GM18520 (cell line): ENCODE measurements at regions not wholly inside any gene's neighbourhood (a gene's known extent, or its start where the extent isn't known, plus 50 kb on each side); places are given as distances from the start of the nearest gene placed in this dataset.

ENCODE experiments used
- ATAC-seq: cut with Tn5 transposase; IDR thresholded peaks from one replicate; pipeline ENCODE4 v1.9.1; 2021; ENCODE audit not compliant: unreplicated experiment

DNA sequence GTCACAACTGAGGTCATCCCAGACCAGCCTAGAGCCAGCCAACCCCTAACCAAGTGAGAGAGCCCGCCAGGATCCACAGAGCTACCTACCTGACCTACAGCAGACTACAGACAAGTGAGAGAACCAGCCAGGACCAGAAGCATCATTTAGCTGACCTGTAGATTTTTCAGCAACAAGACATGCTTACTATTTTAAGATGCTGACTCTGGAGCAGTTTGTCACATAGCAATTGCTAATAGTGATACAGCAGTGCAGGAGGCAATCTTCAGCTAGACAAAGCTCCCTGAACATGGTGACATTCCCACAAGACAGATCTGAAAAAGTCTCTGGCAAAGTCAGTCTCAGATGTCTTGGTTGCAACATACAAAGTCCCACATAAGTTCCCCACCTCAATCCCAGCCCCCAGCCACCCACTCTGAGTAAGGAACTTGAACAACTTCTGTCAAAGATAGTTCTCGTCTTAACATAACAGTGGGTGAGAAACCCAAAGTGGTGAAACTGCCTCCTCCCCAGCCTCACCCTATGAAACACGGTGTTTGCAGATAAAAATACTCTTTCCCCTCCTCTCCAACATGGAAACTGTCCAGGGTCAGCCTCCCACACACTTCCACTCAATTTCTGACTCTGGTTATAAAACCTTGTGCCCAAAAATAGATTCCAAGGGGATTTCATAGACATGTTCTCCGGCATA is 120.3 kb upstream of the SLC6A11 start:
- ATAC-seq: no peak

DNA sequence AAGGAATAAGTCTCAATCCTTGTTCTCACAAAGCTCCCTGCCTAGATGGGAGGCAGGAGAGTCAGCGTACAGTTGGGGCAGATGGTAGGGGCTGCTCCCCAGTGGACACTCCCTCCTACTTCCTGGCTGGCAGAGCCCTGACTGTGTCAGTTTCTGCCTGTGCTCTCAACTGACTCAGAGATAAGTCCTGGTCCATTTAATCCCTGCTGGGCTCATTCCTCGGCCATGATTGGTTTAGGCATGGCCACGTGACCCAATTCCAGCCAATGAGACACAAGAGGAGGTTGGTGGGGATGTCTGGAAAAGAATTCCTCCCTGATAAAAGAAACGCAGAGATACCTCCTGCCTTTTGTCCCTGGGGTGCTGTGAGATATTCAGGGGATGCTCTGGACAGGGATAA is 118.1 kb upstream of the SLC6A11 start:
- no peak for ATAC-seq

DNA sequence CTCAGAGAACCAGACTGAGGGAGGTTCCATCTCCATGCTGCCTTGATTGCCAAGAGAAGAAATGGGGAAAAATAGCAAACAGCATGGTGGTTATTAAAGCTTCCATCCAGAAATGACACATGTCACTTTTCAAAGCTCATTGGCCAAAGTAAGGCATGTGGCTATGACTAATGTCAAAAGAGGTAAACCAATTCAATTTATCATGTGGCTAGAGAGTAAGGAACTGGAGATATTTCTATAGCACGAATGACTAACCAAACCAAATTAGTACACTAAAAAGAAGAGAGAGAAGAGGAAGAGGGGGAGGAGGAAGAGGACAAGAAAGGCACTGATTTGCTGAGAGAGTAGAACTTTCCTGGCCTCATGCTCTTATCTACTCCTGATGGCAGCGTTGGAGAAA is 115.2 kb upstream of the SLC6A11 start:
- ATAC-seq: no peak

DNA sequence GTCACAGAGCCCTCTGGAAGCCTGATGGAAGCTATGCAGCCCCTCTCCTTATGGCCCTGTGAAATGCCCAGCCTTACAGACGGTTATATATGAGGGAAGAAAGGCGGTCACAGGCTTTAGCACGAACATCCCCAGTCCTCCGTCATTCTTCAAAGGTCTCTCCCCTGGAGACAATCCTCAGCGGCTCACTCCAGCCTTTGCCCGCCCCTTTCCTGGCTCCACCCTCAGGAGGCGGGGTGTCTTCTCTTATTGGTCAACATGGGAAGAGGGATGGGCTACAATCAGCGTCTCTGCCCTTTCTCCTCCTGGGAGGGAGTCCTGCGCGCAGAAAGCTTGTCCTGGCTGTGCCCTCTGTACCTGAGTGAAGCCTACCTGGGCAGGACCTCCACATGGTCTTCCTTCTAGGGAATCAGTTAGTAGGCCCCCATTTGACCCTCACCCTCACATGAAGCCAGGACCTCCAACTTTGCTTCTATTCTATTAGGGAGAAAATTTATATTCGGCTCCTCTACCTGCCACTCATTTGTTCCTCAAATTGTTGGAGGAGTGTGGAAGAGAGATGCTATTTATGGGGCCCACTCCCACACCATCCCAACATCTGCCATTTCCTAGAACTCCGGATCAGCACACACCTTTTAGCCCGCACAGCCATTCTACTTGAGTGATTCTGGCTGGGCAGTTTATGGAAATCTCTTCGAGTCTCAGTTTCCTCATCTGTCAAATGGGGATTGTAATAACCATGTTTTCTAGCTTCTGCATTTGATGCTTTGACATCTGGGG is 112.9 kb upstream of the SLC6A11 start:
- ATAC-seq: no peak

DNA sequence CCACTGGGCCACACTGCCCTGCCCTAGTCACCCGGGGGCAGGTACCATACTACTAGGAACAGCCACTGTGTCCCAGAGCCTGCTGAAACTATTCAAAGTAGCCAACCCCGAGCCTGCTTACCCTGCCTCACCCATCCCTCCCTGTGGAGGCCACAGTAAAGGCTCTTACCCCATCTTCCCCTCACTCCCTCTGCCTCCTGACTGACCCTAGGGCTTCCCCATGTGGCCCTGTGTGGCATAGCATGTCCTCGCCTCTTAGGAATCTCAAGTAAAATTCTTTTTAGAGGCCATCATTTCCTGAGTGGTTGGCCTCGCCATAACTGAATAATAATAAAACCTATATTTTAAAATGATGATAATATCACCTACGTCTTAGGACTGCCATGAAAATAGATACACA is 112.2 kb upstream of the SLC6A11 start:
- ATAC-seq: no peak

DNA sequence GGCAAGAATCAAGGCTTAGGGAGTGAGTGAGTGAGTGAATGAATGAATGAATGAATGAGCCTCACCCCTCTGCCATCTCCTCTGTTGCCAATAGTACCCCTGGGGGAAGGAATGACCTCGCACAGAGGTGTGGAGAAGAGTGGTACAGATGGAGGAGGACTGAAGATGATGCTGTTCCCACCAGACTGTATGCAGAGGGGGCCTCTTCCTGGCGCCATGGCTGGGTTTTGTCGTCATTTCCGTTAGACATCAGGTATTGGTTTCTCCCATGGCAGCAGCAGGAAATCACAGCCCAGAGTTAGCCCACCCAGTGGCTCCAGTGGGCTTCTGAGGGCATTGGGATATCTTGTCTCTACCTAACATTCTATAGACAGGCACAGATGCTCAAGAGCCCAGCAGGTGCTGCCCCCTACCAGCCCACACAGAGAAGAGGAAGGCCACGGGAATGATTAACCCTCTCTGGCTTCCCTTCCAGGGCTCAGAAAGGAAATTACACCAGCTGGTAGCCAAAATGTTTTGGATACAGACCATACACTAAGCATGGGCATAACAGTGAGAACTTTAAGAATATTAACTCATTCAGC is 109.8 kb upstream of the SLC6A11 start:
- ATAC-seq: no peak

DNA sequence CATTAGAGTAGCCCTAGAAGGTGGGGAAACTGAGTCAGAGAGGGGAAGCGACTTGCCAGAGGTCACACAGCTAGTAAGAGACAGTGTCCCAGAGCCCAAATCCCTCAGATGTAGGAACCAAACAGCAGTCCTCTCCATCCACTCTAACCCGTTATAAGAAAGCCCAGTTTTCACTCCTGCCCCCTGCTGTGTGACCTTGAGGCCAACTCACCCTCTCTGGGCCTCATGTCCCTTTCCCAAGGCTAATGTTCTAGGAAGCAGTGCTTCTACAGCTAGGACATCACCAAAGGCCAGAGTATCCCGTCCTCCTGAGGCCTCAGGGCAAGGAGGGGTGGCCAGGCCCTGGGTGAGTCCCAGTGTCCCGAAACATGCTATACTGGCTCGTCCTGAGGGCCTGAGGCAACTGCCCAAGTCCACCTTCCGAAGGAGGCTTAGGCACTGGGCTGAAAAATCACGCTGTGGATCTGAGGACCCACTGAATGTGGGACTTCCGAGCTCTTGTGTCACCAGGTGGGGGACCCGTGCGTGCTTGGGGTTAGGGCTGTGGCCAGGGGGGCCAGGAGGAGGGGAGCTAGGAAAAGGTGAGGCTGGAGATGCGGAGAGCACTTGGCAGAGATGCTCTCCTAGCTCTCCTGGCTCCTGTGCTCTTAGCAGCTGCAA is 109.2 kb upstream of the SLC6A11 start:
- no peak for ATAC-seq

DNA sequence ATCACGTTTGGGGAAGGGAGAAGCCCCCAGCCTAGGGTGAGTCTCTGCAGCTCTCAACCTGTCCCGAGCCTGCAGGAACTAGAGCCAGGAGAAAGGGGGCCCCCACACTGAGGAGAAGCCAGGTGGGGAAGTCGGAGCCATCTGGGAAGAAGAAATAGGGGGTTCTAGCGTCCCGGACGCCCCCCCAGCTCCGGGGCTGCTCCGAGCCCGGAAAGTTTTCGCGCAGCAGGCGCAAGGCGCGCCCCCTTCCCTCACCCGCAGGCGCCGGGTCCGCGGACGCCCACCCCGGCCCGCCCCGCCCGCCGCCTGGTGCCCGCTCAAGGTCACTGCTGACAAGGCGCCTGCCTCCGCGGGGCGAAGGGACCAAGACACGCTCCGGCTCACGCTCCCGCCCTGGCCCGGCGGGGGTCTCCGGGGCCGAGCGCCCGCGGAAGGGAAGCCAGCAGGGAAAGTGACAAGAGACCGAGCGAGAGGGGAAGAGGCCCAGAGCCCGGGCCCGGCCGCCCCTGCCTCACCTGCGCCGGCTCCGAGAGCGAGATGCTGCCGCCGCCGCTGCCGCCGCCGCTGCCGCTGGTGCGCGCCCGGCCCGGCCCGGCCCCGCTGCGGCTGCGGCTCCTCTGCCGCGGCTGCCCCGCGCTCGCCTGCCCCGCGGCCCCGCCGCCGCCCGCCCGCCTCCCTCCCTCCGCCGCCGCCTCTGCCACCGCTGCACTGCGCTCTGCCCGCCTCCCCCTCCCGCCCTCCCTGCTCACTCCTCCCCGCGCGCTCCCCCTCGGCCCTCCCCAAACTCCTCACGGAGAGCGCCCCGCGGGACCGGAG is 108.4 kb upstream of the SLC6A11 start:
- ATAC-seq: no peak

DNA sequence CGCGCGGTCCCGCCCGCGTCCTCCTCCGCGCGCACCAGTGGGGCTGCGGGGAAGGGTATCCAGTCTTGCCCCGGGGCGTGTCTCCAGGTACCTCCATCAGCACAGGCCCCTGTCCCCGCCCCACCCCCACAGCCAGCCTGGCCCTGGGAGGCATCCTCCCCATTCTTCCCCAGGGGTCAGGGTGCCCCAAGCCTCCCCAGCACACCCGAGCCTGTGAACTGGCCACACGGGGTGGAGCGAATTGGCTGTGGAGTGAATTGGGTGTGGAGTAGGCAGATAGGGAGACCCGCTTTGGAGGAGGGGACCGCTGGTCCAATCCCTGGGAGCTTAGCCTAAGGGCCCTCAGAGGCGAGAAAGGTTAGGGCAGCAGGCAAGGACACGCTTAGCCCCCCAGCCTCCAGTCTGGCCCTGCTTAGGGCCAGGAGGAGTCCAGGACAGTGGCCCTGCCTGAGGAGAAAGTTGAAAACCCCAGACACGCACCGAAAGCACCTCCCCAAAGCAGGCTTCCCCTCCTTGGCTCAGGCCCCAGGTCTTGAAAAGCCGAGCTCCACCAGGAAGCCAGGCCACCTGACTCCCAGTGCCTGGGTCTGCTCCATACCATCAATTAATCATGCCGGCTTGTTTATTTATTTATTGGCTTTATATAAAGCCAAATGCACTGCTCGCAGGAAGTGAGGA is 107.7 kb upstream of the SLC6A11 start:
- ATAC-seq: no peak

DNA sequence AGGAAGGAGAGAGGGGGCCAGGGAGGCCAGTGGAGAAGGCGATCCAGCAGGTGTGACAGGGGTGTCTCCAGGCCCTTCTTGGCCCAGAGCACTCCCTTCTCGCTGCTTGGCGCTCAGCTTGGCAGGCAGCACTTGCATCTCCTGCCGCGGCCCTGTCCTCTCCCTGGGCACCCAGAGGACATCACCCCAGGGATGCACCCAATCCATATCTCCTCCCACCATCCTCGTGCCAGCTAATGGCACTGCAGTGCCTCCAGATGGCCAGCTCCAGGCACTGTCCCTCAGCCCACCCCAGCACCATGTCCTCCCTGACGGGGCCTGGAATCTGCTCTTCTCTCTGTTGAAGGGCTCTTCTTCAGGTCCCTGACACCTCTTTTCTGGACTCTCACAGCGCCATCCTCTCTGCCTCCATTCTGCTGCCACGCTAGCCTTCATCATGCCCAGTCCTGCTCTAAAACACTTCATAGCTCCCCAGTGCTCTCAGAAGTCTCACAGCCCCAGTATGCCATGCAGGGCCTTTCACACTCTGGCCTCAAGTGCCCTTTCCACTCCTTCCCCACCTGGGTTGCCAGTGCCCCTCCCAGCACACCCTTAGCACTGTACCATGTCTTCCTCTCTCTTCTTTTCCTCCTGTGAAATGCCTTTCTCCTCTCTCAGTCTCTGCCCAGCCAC is 106.8 kb upstream of the SLC6A11 start:
- no peak for ATAC-seq

DNA sequence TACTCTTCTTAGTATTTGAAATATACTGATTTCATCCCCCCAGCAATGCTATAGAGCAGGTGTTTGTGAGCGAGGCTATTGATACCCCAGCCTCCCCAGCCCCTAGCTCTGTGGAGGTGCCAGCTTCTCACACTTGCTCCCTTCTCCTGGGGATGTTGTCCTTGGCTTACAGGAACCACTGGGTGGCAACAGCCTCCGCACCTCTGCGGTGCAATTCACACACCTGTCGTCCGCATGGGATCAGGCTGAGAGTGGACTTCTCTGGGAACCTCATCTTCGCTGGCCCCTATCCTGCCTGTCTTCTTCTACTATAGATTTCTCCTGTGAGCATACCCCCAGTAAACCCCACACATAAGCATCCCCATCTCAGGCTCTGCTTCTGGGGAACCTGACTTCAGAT is 103.9 kb upstream of the SLC6A11 start:
- ATAC-seq: no peak

DNA sequence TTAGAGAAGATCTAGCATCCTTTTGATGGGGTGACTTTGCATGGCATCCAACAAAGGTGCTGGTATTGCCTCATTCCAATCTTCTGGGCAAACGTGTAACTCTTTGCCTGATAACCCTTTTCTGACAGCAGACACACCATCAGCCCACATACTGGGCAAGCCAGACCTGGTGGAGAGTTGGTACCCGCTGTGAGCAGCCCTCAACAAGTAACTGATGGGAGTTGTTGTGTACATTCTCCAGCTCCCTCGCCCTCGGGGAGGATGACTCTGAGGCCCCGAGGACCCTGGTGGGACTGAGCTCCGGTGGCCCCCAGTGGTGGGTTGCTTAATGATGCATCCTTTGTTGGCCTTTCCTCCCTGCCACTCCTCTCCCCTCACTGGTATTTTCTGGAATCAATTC is 102.4 kb upstream of the SLC6A11 start:
- ATAC-seq: no peak

DNA sequence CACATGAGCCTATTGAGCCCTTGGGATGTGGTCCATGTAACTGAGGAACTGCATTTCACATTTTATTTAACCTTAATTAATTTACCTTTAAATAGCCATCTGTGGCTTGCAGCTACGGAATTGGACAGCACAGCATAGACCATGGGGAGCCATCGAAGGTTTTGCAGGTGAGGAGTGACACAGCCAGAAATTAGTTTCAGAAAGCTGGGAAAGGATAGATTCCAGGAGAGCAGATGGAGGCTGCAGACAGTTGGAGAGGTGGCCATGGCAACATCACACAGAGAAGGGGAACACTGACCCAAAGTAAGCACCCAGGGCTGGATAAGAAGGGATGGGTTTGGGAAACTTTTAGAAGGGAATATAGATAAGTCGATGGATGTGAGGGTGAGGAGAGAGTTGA is 100.1 kb upstream of the SLC6A11 start:
- ATAC-seq: no peak

DNA sequence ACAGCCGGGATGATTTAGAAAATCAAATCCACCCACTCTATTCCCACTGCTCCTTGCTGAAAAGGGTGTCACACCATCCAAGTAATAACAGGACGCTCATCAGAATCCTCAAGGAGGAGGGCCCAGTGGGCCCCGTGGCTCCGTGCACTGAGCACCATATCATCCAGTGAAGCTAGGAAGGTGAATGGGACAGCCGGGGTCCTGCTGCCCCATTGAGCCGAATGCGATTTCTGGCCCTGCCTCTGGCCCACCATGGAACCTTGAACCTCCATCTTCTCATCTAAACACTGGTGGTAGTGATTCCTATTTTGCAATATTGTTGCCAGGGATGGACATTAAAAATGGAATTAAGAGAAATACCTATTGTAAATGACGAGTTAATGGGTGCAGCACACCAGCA is 99.1 kb upstream of the SLC6A11 start:
- ATAC-seq: no peak

DNA sequence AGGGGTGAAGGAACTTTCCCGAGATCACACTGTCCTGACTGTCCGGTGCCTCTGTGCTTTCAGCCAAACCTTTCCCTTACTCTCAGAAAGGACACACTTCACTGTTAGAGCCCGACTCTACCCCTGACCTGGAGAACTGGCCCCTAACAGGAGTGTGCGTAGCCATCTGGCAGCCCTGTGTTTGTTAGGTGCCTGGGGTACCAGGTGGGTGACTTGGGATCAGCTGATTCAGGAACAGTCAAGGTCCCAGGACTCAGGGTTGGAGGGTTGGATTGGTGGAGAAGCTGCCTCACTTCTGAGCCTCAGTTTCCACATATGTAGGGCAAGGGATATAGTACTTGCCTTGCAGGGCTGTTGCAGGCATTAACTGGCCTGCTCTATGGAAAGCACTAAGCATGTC is 98.3 kb upstream of the SLC6A11 start:
- ATAC-seq: no peak

DNA sequence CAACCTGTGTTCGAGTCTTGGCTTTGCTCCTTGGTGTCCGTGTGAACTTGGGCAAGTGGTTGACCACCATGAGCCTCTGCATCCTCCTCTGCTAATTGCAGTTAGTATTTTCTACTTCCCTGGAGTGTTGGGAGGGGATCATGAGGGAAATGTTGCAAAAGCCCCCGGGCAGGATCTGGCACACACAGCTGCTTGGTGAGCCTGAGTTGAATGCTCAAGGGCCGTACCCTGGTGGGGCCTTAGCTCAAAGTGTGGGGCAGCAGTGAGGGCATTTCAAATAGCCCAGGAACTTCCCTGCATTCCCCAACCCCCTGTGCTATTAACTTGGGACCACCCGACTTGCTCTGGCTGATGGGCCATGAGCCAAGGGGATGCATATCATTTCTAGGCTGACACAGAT is 94.9 kb upstream of the SLC6A11 start:
- no peak for ATAC-seq

DNA sequence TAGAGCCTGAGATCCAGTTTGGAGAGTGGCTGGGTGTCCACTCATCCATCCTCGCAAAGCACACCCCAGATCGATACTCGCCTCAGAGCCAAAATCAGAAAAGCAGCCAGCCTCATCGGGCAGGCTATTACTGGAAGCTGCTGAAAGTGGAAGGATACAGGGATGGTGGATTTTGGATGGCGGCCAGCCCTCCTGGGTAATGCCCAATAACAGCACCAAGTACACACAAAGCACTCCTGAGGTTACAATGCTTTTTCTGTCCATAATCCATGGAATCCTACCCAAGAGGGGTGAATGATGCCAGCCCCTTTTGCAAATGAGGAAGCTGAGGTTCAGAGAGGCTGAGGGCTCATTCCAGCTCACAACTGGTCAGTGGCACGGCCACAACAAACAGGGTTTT is 93.1 kb upstream of the SLC6A11 start:
- no peak for ATAC-seq

DNA sequence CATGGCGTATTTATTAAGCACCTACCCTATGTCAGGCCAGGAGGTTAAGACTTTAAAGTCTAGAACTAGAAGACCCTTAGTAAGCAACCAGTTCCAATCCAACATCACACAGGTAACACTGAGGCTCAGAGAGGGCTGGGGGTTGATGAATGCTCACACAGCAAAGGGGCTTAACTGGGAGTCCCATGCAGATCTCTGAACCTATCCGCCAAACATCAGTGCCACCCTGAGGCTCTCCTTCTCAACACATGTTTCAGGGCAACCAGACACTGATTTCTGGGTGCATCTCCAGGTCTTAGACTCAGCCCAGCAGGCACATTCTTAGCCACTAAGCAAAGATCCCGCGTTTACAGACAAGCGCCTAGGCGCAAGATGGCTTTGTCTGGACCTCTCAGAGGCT is 92.0 kb upstream of the SLC6A11 start:
- no peak for ATAC-seq

DNA sequence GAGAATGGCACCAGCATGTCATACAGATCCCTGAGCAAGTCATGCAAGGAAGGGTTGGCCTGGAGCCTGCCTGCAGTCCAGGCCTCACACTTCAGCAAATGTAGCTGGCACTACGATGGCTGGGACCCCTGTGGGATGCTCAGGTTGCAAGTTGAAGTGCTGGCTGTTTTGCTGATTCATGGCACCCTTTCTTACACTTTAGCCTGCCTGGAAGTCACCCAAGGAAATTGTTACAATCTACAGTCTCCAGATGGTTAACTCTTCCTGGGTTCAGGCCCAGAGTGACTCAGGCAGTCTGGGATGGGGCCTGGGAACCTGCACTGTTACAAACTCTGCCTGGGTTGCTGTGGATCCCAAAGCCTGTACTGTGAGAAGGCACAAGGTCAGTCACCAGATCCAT is 91.0 kb upstream of the SLC6A11 start:
- ATAC-seq: no peak

DNA sequence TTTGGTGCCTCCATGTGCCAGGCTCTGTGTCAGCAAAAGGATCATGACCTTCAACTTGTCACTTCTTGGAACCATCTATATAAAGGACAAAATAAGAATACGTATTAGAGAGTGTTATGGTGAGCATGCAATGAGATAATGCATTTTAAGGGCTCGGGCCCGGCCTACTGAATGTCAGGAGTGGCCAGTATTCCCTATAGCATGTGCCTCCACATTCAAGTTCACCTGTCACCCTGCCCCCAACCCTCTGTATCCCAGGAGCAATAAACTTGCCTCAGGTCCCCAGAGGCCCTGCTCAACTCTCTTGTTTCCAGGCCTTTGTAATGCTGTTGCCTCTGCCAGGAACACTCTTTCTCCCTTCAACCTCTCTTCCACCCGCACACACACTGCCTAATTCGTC is 90.2 kb upstream of the SLC6A11 start:
- ATAC-seq: no peak
